ENCODE measurements at regions not wholly inside any gene's neighbourhood (a gene's known extent, or its start where the extent isn't known, plus 50 kb on each side); places are given as distances from the start of the nearest gene placed in this dataset.

DNA sequence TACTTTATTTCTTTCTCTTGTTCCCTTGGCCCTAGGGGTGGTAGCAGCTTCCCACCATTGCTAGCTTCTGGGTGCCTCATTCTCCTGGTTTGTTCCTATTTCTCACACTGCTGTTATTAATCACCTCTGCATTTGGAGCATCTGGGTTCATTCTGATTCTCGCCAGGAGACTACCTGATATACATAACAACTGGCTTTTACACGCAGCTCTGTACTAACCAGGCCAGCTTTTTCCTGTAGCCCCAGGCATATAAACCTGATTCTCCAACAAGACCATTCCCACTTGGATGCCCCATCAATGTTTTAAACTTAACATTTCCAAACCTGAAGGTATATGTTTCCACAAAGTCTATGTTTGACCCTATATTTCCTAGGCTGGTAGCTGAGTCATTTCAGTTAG lies 403.9 kb upstream of the DCC start:
- Histone ChIP-seq H3K36me3 (no peaks in the 10 kb centered on the region), H3K27ac (no peak overlapping the region), H3K4me3 (no peak overlapping the region), H3K27me3 (replicated peaks; ENCODE audit: insufficient read depth) (no peaks in the 10 kb centered on the region), H3K4me1 (ENCODE audit: control insufficient read depth in 1 of 2, low read depth in 2 of 2) (no peaks in the 10 kb centered on the region), H3K9me3 (no peaks in the 10 kb centered on the region)
- TF ChIP-seq, protein P1, sequence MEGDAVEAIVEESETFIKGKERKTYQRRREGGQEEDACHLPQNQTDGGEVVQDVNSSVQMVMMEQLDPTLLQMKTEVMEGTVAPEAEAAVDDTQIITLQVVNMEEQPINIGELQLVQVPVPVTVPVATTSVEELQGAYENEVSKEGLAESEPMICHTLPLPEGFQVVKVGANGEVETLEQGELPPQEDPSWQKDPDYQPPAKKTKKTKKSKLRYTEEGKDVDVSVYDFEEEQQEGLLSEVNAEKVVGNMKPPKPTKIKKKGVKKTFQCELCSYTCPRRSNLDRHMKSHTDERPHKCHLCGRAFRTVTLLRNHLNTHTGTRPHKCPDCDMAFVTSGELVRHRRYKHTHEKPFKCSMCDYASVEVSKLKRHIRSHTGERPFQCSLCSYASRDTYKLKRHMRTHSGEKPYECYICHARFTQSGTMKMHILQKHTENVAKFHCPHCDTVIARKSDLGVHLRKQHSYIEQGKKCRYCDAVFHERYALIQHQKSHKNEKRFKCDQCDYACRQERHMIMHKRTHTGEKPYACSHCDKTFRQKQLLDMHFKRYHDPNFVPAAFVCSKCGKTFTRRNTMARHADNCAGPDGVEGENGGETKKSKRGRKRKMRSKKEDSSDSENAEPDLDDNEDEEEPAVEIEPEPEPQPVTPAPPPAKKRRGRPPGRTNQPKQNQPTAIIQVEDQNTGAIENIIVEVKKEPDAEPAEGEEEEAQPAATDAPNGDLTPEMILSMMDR (IDR thresholded peaks at IDR 0.05) = no peak
- DNase-seq (ENCODE audit: low spot score) = no peak
- ATAC-seq (ENCODE audit: insufficient number of reproducible peaks, low FRiP score, low read depth) = no peak

DNA sequence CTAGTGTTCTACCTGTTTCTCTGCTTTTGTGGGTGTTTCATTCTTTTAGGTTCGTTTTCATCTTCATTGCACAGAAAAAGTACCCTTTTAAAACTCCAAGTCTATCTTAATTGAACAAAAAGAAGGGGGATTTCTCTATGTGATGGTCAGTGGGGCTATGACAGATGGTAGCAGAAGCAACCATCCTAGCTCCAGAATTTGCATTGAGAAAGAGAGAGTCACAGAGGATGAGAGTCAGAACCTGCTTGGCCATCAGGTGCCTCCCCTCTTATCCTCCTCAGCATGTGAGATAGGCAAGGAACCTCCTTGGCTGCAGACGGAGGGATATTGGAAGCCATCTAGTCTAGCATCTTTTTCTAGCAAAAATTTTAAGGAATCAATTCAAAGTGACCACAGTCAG lies 398.0 kb upstream of the DCC start:
- TF ChIP-seq, protein P1 (IDR thresholded peaks at IDR 0.05) = no peak
- ATAC-seq (ENCODE audit: insufficient number of reproducible peaks, low FRiP score, low read depth) (no peak), DNase-seq (ENCODE audit: low spot score) (no peak)
- H3K4me3 ChIP-seq = no peak overlapping the region
- H3K9me3 ChIP-seq = no peaks in the 10 kb centered on the region
- H3K27me3 ChIP-seq (replicated peaks; ENCODE audit: insufficient read depth) = no peaks in the 10 kb centered on the region
- H3K4me1 ChIP-seq (ENCODE audit: control insufficient read depth in 1 of 2, low read depth in 2 of 2) = no peaks in the 10 kb centered on the region
- no peak overlapping the region for H3K27ac ChIP-seq
- H3K36me3 ChIP-seq = no peaks in the 10 kb centered on the region

DNA sequence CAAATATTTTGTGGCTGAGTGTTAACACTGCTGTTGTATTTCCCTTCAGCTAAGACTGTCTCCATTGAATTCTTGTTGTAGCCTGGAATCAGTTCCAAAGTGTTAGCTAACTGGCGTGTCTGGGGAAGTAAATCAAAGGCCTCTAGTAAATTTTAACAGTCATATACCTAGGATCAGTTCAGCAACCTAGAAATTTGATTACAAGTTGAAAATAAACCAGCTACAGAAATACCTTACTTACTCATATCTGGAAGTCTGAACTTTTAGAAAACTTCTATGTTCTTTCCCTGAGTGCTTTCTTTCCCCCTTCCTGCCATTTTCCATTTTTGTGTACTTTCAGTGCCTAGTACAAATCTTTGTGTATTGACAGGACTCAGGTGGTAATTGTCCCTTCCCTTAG lies 396.7 kb upstream of the DCC start:
- Histone ChIP-seq H3K36me3 (no peaks in the 10 kb centered on the region), H3K4me1 (ENCODE audit: control insufficient read depth in 1 of 2, low read depth in 2 of 2) (no peaks in the 10 kb centered on the region), H3K27me3 (replicated peaks; ENCODE audit: insufficient read depth) (no peaks in the 10 kb centered on the region), H3K9me3 (no peaks in the 10 kb centered on the region), H3K4me3 (no peak overlapping the region), H3K27ac (no peak overlapping the region)
- DNase-seq (ENCODE audit: low spot score) (no peak), ATAC-seq (ENCODE audit: insufficient number of reproducible peaks, low FRiP score, low read depth) (no peak)
- TF ChIP-seq, protein P1 (IDR thresholded peaks at IDR 0.05) = no peak

DNA sequence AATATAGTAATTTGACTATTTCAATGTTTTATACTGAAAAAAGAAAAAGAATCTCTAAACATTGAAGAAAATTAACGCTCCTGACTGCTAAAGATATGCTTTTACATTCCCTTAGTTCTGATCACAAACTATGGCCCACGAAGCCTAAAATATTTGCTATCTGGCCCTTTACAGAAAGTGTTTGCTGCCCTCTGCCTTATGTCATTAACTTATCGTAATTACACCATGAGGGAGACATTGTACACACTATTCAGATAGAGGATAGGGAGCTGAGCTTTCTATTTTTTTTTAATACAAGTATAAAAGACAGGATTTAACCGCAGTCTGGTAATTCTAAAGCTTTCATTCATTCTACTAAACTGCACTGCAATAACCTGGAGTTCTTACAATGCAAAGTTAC lies 393.1 kb upstream of the DCC start:
- ATAC-seq (ENCODE audit: insufficient number of reproducible peaks, low FRiP score, low read depth) (no peak), DNase-seq (ENCODE audit: low spot score) (no peak)
- Histone ChIP-seq H3K27ac (no peak overlapping the region), H3K9me3 (no peaks in the 10 kb centered on the region), H3K36me3 (no peaks in the 10 kb centered on the region), H3K4me1 (ENCODE audit: control insufficient read depth in 1 of 2, low read depth in 2 of 2) (no peaks in the 10 kb centered on the region), H3K27me3 (replicated peaks; ENCODE audit: insufficient read depth) (no peaks in the 10 kb centered on the region), H3K4me3 (no peak overlapping the region)
- TF ChIP-seq, protein P1 (IDR thresholded peaks at IDR 0.05) = no peak

DNA sequence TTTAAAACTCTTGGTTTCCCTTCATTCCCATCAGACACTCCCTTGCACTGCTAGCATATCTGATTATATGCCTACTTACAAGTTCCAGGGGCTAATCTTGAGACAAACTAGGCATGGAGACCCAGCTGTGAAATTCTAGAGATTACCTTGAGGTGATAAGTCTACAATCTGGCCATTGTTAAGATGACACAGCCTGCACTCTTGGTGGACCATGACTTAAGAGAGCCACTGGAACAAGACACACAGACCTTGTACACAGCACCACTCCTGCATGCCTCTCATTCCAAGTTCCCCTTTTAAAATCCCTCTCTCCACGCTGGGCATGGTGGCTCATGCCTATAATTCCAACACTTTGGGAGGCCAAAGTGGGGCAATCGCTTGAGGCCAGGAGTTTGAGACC lies 387.2 kb upstream of the DCC start:
- H3K27me3 ChIP-seq (replicated peaks; ENCODE audit: insufficient read depth) = no peaks in the 10 kb centered on the region
- TF ChIP-seq, protein P1 (IDR thresholded peaks at IDR 0.05) = no peak
- H3K4me3 ChIP-seq = no peak overlapping the region
- no peak for DNase-seq (ENCODE audit: low spot score)
- ATAC-seq (ENCODE audit: insufficient number of reproducible peaks, low FRiP score, low read depth) = no peak
- H3K9me3 ChIP-seq = no peaks in the 10 kb centered on the region
- no peak overlapping the region for H3K27ac ChIP-seq
- H3K4me1 ChIP-seq (ENCODE audit: control insufficient read depth in 1 of 2, low read depth in 2 of 2) = no peaks in the 10 kb centered on the region
- H3K36me3 ChIP-seq = no peaks in the 10 kb centered on the region

Measured in thoracic aorta (tissue), 2 donors.